ENCODE measurements at regions not wholly inside any gene's neighbourhood (a gene's known extent, or its start where the extent isn't known, plus 50 kb on each side); places are given as distances from the start of the nearest gene placed in this dataset.
"Not testable (repeated sequence)": the region's sequence is repeated elsewhere in the genome, so short reads cannot be mapped to it uniquely, and the experiment has no call there.

DNA sequence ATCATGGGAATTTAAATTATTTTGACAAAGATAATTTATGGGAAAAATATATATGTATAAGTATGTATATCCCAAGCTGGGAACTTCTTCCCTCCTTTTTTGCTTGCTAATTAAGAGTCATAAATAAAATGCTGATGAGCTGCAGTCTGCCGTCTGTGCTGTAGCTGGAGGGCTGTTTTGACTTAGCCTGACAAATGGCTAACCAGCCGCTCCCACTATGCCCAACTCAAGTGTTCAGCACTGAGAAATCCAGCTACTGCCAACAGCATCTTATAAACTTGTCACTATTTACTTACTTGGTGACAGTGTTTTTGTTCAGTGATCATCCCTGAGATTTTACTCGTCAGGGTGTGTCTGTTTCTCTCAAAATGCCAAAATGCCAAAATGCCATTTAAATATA lies 171.2 kb upstream of the PGRMC2 start:
- no peak overlapping the region for H3K4me3 Mint-ChIP-seq
- H3K27ac Mint-ChIP-seq, result no peak overlapping the region
- H3K4me1 Mint-ChIP-seq (ENCODE audit: low read depth), result peaks cover 8% of the 10 kb centered on the region
- H3K9me3 Mint-ChIP-seq, result no peaks in the 10 kb centered on the region
- no peak for DNase-seq
- no peaks in the 10 kb centered on the region for H3K27me3 Mint-ChIP-seq (ENCODE audit: low read depth)
- ATAC-seq (replicated peaks in 1 of 2), result no peak
- no peaks in the 10 kb centered on the region for H3K36me3 Mint-ChIP-seq (ENCODE audit: insufficient read depth in 2 of 2)

GRCh38 chr4:128457726-128458125 lies 170.1 kb upstream of the PGRMC2 start:
- peaks cover 8% of the 10 kb centered on the region for H3K4me1 Mint-ChIP-seq (ENCODE audit: low read depth)
- ATAC-seq (replicated peaks in 1 of 2) (no peak), DNase-seq (no peak)
- H3K27me3 Mint-ChIP-seq (ENCODE audit: low read depth), result no peaks in the 10 kb centered on the region
- no peak overlapping the region for H3K4me3 Mint-ChIP-seq
- no peak overlapping the region for H3K27ac Mint-ChIP-seq
- no peaks in the 10 kb centered on the region for H3K36me3 Mint-ChIP-seq (ENCODE audit: insufficient read depth in 2 of 2)
- no peaks in the 10 kb centered on the region for H3K9me3 Mint-ChIP-seq

- DNase-seq (no peak), ATAC-seq (replicated peaks in 1 of 2) (no peak)
- Mint-ChIP-seq H3K27ac (no peak overlapping the region), H3K9me3 (no peaks in the 10 kb centered on the region), H3K36me3 (ENCODE audit: insufficient read depth in 2 of 2) (no peaks in the 10 kb centered on the region), H3K27me3 (ENCODE audit: low read depth) (no peaks in the 10 kb centered on the region), H3K4me1 (ENCODE audit: low read depth) (peaks cover 8% of the 10 kb centered on the region), H3K4me3 (no peak overlapping the region)
Measured at GRCh38 chr4:128456171-128456570, 168.6 kb upstream of the PGRMC2 start.

GRCh38 chr4:128455480-128455879 lies 167.9 kb upstream of the PGRMC2 start:
- H3K4me1 Mint-ChIP-seq (ENCODE audit: low read depth), result peaks cover 8% of the 10 kb centered on the region
- H3K4me3 Mint-ChIP-seq, result no peak overlapping the region
- no peak for ATAC-seq (replicated peaks in 1 of 2)
- H3K36me3 Mint-ChIP-seq (ENCODE audit: insufficient read depth in 2 of 2), result no peaks in the 10 kb centered on the region
- no peak overlapping the region for H3K27ac Mint-ChIP-seq
- H3K9me3 Mint-ChIP-seq, result no peaks in the 10 kb centered on the region
- DNase-seq, result no peak
- no peaks in the 10 kb centered on the region for H3K27me3 Mint-ChIP-seq (ENCODE audit: low read depth)

DNA sequence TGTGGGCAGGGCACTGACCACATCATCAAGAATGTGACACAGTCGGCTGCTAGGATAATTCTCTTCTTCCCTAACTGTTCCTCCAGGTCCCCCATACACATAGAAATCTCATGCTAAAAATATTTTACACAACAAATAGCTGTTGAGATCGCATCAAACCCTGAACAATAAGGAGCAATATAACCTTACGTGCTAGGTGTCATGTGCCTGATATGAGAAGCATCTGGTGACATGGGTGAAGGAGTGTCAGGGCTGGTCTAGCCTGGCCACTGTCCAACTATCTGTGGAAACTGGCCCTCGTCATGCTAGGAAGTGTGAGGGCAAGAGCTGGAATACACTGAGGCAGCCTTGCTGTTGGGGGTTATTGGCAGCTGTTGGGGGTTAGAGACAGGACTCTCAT lies 167.3 kb upstream of the PGRMC2 start:
- no peaks in the 10 kb centered on the region for H3K9me3 Mint-ChIP-seq
- no peaks in the 10 kb centered on the region for H3K27me3 Mint-ChIP-seq (ENCODE audit: low read depth)
- no peak for ATAC-seq (replicated peaks in 1 of 2)
- H3K4me1 Mint-ChIP-seq (ENCODE audit: low read depth), result peaks cover 8% of the 10 kb centered on the region
- no peak overlapping the region for H3K27ac Mint-ChIP-seq
- no peak for DNase-seq
- no peak overlapping the region for H3K4me3 Mint-ChIP-seq
- no peaks in the 10 kb centered on the region for H3K36me3 Mint-ChIP-seq (ENCODE audit: insufficient read depth in 2 of 2)

- H3K9me3 Mint-ChIP-seq, result no peaks in the 10 kb centered on the region
- peak; percentile 96 to 98 for ATAC-seq (replicated peaks in 1 of 2)
- H3K27me3 Mint-ChIP-seq (ENCODE audit: low read depth), result no peaks in the 10 kb centered on the region
- H3K4me3 Mint-ChIP-seq, result peak overlapping the region; percentile 50 to 54
- H3K4me1 Mint-ChIP-seq (ENCODE audit: low read depth), result peaks cover 8% of the 10 kb centered on the region
- DNase-seq, result peak; percentile 67 to 74
- H3K27ac Mint-ChIP-seq, result no peak overlapping the region
- no peaks in the 10 kb centered on the region for H3K36me3 Mint-ChIP-seq (ENCODE audit: insufficient read depth in 2 of 2)
Measured at GRCh38 chr4:128454281-128454871, 166.8 kb upstream of the PGRMC2 start.

- H3K4me3 Mint-ChIP-seq, result no peak overlapping the region
- H3K27ac Mint-ChIP-seq, result no peak overlapping the region
- no peak for ATAC-seq (replicated peaks in 1 of 2)
- no peaks in the 10 kb centered on the region for H3K27me3 Mint-ChIP-seq (ENCODE audit: low read depth)
- peaks cover 8% of the 10 kb centered on the region for H3K4me1 Mint-ChIP-seq (ENCODE audit: low read depth)
- H3K36me3 Mint-ChIP-seq (ENCODE audit: insufficient read depth in 2 of 2), result no peaks in the 10 kb centered on the region
- no peak for DNase-seq
- H3K9me3 Mint-ChIP-seq, result no peaks in the 10 kb centered on the region
Measured at GRCh38 chr4:128452415-128452814, 164.8 kb upstream of the PGRMC2 start.

DNA sequence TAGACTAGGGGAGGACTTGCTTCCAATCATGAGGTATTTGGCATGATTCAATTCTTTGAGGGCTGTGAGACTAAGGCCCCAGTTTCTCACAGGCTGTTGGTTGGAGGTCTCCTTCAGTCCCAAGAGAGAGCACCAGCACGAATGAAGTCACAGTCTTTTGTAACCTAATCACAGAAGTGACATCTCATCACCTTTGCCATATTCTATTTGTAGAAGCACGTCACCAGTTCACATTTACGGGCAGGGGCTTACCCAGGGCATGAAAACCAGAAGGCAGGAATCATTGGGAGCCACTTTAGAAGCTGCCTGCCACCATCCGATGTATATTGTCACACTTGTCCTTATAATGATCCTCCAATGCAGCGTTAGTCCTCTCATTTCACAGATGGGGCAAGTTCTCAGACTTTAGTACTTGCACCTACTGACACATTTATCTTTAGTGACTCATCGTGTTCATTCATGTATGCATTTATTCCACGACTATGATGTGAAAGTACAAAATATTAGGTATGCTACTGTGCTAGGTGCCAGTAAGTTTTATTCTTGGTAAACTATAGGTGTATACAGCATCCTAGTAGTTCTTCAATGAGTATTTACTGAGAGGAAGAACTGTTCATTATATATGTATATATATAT lies 163.8 kb upstream of the PGRMC2 start:
- Mint-ChIP-seq H3K36me3 (ENCODE audit: insufficient read depth in 2 of 2) (no peaks in the 10 kb centered on the region), H3K9me3 (no peaks in the 10 kb centered on the region), H3K27me3 (ENCODE audit: low read depth) (no peaks in the 10 kb centered on the region), H3K4me3 (no peak overlapping the region), H3K4me1 (ENCODE audit: low read depth) (peaks cover 8% of the 10 kb centered on the region), H3K27ac (no peak overlapping the region)
- ATAC-seq (replicated peaks in 1 of 2) (no peak), DNase-seq (no peak)

- no peak for ATAC-seq (replicated peaks in 1 of 2)
- Mint-ChIP-seq H3K4me1 (ENCODE audit: low read depth) (peaks cover 8% of the 10 kb centered on the region), H3K36me3 (ENCODE audit: insufficient read depth in 2 of 2) (no peaks in the 10 kb centered on the region), H3K9me3 (peaks cover 0 to 2% of the 10 kb centered on the region in 2 donors), H3K27me3 (ENCODE audit: low read depth) (no peaks in the 10 kb centered on the region), H3K4me3 (no peak overlapping the region), H3K27ac (no peak overlapping the region)
- DNase-seq, result no peak
Measured at GRCh38 chr4:128450326-128451120, 162.9 kb upstream of the PGRMC2 start.

DNA sequence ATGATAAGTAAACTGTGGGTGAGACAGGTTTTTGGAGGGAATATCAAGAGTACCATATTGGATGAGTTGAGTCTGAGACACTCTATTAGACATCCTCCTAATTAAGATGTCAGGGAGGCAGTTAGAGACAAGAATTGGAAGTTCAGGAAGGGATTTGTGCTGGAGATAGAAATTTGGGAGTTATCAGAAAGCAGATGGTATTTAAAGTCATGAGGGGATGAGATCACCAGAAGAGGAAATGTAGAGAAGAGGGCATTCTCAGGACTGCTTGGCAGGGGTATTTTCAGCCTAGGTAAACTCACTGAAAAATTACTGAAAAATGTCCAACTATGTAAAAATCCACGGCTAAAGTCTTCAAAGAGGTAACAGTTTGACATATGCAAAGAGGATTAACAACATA lies 161.6 kb upstream of the PGRMC2 start:
- H3K4me3 Mint-ChIP-seq, result no peak overlapping the region
- peaks cover 2% of the 10 kb centered on the region for H3K4me1 Mint-ChIP-seq (ENCODE audit: low read depth)
- DNase-seq (no peak), ATAC-seq (replicated peaks in 1 of 2) (no peak)
- peaks cover 0 to 7% of the 10 kb centered on the region in 2 donors for H3K9me3 Mint-ChIP-seq
- H3K36me3 Mint-ChIP-seq (ENCODE audit: insufficient read depth in 2 of 2), result peaks cover 3 to 4% of the 10 kb centered on the region in 2 donors
- H3K27me3 Mint-ChIP-seq (ENCODE audit: low read depth), result no peaks in the 10 kb centered on the region
- no peak overlapping the region for H3K27ac Mint-ChIP-seq

- H3K4me3 Mint-ChIP-seq, result no peak overlapping the region
- DNase-seq (no peak), ATAC-seq (replicated peaks in 1 of 2) (no peak)
- peaks cover 8 to 11% of the 10 kb centered on the region in 2 donors for H3K36me3 Mint-ChIP-seq (ENCODE audit: insufficient read depth in 2 of 2)
- H3K27me3 Mint-ChIP-seq (ENCODE audit: low read depth), result no peaks in the 10 kb centered on the region
- no peaks in the 10 kb centered on the region for H3K4me1 Mint-ChIP-seq (ENCODE audit: low read depth)
- H3K27ac Mint-ChIP-seq, result no peak overlapping the region
- peaks cover 6 to 17% of the 10 kb centered on the region in 2 donors for H3K9me3 Mint-ChIP-seq
Measured at GRCh38 chr4:128444544-128445302, 157.1 kb upstream of the PGRMC2 start.

DNA sequence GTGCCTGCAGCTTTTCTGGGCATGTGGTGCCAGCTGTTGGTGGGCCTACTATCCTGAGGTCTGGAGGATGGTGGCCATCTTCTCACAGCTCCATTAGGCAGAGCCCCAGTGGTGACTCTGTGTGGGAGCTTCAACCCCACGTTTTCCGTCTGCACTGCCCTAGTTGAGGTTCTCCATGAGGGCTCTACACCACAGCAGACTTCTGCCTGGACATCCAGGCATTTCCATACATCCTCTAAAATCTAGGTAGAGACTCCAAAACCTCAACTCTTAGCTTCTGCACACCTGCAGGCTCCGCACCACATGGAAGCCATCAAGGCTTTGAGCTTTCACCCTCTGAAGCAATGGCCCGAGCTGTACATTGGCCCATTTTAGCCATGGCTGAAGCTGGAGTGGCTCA lies 153.3 kb upstream of the PGRMC2 start:
- H3K9me3 Mint-ChIP-seq, result peaks cover 10 to 17% of the 10 kb centered on the region in 2 donors
- DNase-seq, result no peak
- ATAC-seq (replicated peaks in 1 of 2), result no peak
- H3K36me3 Mint-ChIP-seq (ENCODE audit: insufficient read depth in 2 of 2), result peaks cover 8 to 11% of the 10 kb centered on the region in 2 donors
- H3K4me1 Mint-ChIP-seq (ENCODE audit: low read depth), result no peaks in the 10 kb centered on the region
- no peaks in the 10 kb centered on the region for H3K27me3 Mint-ChIP-seq (ENCODE audit: low read depth)
- H3K4me3 Mint-ChIP-seq, result no peak overlapping the region
- H3K27ac Mint-ChIP-seq, result no peak overlapping the region

DNA sequence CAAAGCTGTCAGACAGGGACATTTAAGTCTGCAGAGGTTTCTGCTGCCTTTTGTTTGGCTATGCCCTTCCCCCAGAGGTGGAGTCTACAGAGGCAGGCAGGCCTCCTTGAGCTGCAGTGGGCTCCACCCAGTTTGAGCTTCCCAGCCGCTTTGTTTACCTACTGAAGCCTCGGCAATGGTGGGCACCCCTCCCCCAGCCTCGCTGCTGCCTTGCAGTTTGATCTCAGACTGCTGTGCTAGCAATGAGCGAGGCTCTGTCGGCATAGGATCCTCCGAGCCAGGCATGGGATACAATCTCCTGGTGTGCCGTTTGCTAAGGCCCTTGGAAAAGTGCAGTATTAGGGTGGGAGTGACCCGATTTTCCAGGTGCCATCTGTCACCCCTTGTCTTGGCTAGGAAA lies 149.4 kb upstream of the PGRMC2 start:
- not testable (repeated sequence) for H3K27me3 Mint-ChIP-seq (ENCODE audit: low read depth); ATAC-seq (replicated peaks in 1 of 2); H3K36me3 Mint-ChIP-seq (ENCODE audit: insufficient read depth in 2 of 2); H3K4me1 Mint-ChIP-seq (ENCODE audit: low read depth); H3K4me3 Mint-ChIP-seq; H3K9me3 Mint-ChIP-seq; DNase-seq; H3K27ac Mint-ChIP-seq
